ENCODE measurements at regions not wholly inside any gene's neighbourhood (a gene's known extent, or its start where the extent isn't known, plus 50 kb on each side); places are given as distances from the start of the nearest gene placed in this dataset.

GRCh38 chr10:31128536-31128935 is 96.9 kb upstream of the ZNF438 start:
- TF ChIP-seq CTCF (conservative IDR thresholded peaks at IDR 0.05; ENCODE audit: low read depth in 2 of 2) (no peak), EZH2 (IDR thresholded peaks at IDR 0.05; ENCODE audit: low read depth, unreplicated experiment) (no peak), POLR2AphosphoS5 (IDR thresholded peaks at IDR 0.05; ENCODE audit: low read depth) (no peak), JUNB (IDR thresholded peaks at IDR 0.05; ENCODE audit: unreplicated experiment) (no peak), REST (IDR thresholded peaks at IDR 0.05; ENCODE audit: unreplicated experiment) (no peak), STAT1 (IDR thresholded peaks at IDR 0.05; ENCODE audit: unreplicated experiment) (no peak), EZH2phosphoT487 (IDR thresholded peaks at IDR 0.05; ENCODE audit: unreplicated experiment) (no peak), CREB1 (CRISPR knock-in tag; IDR thresholded peaks at IDR 0.05; ENCODE audit: low read depth) (no peak), ETS1 (IDR thresholded peaks at IDR 0.05) (no peak), ZNF462 (CRISPR knock-in tag; IDR thresholded peaks at IDR 0.05) (no peak), ZNF114 (CRISPR knock-in tag; IDR thresholded peaks at IDR 0.05) (no peak)
